C4-2B (cell line): ENCODE measurements at regions not wholly inside any gene's neighbourhood (a gene's known extent, or its start where the extent isn't known, plus 50 kb on each side); places are given as distances from the start of the nearest gene placed in this dataset.

Source experiments
- H3K27ac ChIP-seq: fragments of 450-650 bp; 2 replicates; pipeline ENCODE4 v1.5.1; 2017
- ZFX ChIP-seq: fragments of 450-650 bp; IDR thresholded peaks from 2 replicates; pipeline ENCODE4 v1.6.1; 2017
- TF ChIP-seq, protein P1 (sequence below): fragments of 450-650 bp; conservative IDR thresholded peaks from 2 replicates; pipeline ENCODE4 v1.5.1; 2017; ENCODE audit warnings: mild to moderate bottlenecking

DNA sequence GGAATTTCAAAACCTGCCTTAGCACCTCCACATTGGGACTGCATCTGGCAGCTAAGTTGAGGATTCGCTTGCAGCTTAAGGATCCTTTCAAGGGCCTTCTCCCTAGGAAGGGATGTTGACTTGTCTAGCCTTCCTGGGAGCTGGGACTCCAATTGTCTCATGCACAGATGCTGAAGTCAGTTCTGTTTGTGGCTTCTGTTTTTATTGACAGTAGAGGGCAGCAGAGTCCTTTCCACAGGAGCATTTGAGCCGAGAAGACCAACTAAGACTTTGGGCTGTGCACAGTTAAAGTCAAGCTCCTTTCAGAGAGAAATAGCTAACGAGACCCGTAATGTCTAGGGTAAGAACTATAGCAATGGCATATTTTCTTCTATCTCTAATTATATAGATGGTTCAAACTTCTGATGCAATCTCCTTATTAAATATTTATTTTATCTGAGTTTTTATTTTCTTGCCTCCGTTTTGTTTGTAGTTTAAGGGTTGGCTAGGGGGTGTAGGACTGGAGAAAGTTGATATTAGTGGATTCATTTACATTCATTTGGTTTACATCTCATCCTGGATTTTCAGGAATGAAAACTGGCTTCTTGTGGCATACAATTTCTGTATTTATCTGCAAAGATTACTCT, 59.7 kb upstream of the KBTBD8 start:
- TF ChIP-seq, protein P1, sequence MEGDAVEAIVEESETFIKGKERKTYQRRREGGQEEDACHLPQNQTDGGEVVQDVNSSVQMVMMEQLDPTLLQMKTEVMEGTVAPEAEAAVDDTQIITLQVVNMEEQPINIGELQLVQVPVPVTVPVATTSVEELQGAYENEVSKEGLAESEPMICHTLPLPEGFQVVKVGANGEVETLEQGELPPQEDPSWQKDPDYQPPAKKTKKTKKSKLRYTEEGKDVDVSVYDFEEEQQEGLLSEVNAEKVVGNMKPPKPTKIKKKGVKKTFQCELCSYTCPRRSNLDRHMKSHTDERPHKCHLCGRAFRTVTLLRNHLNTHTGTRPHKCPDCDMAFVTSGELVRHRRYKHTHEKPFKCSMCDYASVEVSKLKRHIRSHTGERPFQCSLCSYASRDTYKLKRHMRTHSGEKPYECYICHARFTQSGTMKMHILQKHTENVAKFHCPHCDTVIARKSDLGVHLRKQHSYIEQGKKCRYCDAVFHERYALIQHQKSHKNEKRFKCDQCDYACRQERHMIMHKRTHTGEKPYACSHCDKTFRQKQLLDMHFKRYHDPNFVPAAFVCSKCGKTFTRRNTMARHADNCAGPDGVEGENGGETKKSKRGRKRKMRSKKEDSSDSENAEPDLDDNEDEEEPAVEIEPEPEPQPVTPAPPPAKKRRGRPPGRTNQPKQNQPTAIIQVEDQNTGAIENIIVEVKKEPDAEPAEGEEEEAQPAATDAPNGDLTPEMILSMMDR, result peak; percentile 83
- no peak for TF ChIP-seq ZFX

DNA sequence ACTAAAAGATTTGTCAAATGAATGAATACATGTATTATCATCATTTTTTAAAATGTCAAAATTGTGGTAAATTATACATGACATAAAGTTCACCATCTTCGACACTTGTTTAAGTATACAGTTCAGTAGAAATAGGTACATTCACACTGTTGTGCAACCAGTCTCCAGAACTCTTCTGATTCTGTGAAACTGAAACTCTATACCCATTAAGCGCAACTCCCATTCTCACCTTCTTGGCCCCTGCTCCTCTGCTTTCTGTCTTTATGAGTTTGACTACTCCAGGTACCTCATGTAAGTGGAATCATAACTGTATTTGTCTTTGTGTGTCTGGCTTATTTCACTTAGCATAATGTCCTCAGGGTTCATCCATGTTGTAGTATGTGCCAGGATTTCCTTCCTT, 50.1 kb upstream of the KBTBD8 start:
- no peak for TF ChIP-seq ZFX
- TF ChIP-seq, protein P1, result no peak
- no peak overlapping the region for H3K27ac ChIP-seq

More for the DNA sequence above, 59.7 kb upstream of the KBTBD8 start:
- H3K27ac ChIP-seq, result no peak overlapping the region
